ENCODE measurements at regions not wholly inside any gene's neighbourhood (a gene's known extent, or its start where the extent isn't known, plus 50 kb on each side); places are given as distances from the start of the nearest gene placed in this dataset.
"Not testable (repeated sequence)": the region's sequence is repeated elsewhere in the genome, so short reads cannot be mapped to it uniquely, and the experiment has no call there.

GRCh38 chr15:66997212-66997611 lies 68.2 kb upstream of the SMAD3 start:
- DNase-seq = no peak
- TF ChIP-seq POLR2AphosphoS5 (IDR thresholded peaks at IDR 0.05) (no peak), EP300 (IDR thresholded peaks at IDR 0.05) (no peak), CTCF (IDR thresholded peaks at IDR 0.05) (no peak), POLR2A (IDR thresholded peaks at IDR 0.05) (no peak)
- H3K9me3 ChIP-seq = no peaks in the 10 kb centered on the region
- H3K4me1 ChIP-seq = no peaks in the 10 kb centered on the region
- no peak overlapping the region for H3K27ac ChIP-seq
- WGBS, 2 donors = 74 to 83% methylated on average over 3 of the region's 3 CpGs
- H3K27me3 ChIP-seq = no peaks in the 10 kb centered on the region
- no peak overlapping the region for H3K4me3 ChIP-seq
- no peaks in the 10 kb centered on the region for H3K36me3 ChIP-seq
- no peak for ATAC-seq (ENCODE audit: low FRiP score in 2 of 2)

- WGBS, 2 donors = 96 to 100% methylated on average over 1 of the region's 1 CpG
- H3K4me1 ChIP-seq; ATAC-seq (ENCODE audit: low FRiP score in 2 of 2); H3K4me3 ChIP-seq; H3K9me3 ChIP-seq; DNase-seq; H3K27ac ChIP-seq; H3K36me3 ChIP-seq; H3K27me3 ChIP-seq: not testable (repeated sequence)
Measured at GRCh38 chr15:66998234-66998633, 67.2 kb upstream of the SMAD3 start.

- Histone ChIP-seq H3K27me3 (no peaks in the 10 kb centered on the region), H3K4me3 (no peak overlapping the region), H3K9me3 (no peaks in the 10 kb centered on the region), H3K27ac (no peak overlapping the region), H3K36me3 (no peaks in the 10 kb centered on the region), H3K4me1 (no peaks in the 10 kb centered on the region)
- DNase-seq (no peak), ATAC-seq (ENCODE audit: low FRiP score in 2 of 2) (no peak)
- 70 to 74% methylated on average over 1 of the region's 1 CpG for WGBS, 2 donors
- TF ChIP-seq POLR2AphosphoS5 (IDR thresholded peaks at IDR 0.05) = no peak
- no peak for TF ChIP-seq EP300 (IDR thresholded peaks at IDR 0.05)
- TF ChIP-seq POLR2A (IDR thresholded peaks at IDR 0.05) = no peak
- TF ChIP-seq CTCF (IDR thresholded peaks at IDR 0.05) = no peak
Measured at GRCh38 chr15:66999046-66999968, 66.1 kb upstream of the SMAD3 start.

- no peak for TF ChIP-seq CTCF (IDR thresholded peaks at IDR 0.05)
- no peak for TF ChIP-seq POLR2A (IDR thresholded peaks at IDR 0.05)
- no peak for TF ChIP-seq POLR2AphosphoS5 (IDR thresholded peaks at IDR 0.05)
- TF ChIP-seq EP300 (IDR thresholded peaks at IDR 0.05) = no peak
- Histone ChIP-seq H3K4me3 (no peak overlapping the region), H3K27me3 (no peaks in the 10 kb centered on the region), H3K27ac (no peak overlapping the region), H3K4me1 (no peaks in the 10 kb centered on the region), H3K36me3 (no peaks in the 10 kb centered on the region), H3K9me3 (no peaks in the 10 kb centered on the region)
- ATAC-seq (ENCODE audit: low FRiP score in 2 of 2) = no peak
- peak in 1 of 2 donors; percentile 57 for DNase-seq
- 88 to 95% methylated on average over 14 of the region's 14 CpGs for WGBS, 2 donors
Measured at GRCh38 chr15:67000896-67001295, 64.5 kb upstream of the SMAD3 start.

GRCh38 chr15:67002368-67002767 lies 63.0 kb upstream of the SMAD3 start:
- H3K27ac ChIP-seq = no peak overlapping the region
- DNase-seq (no peak), ATAC-seq (ENCODE audit: low FRiP score in 2 of 2) (no peak)
- TF ChIP-seq POLR2AphosphoS5 (IDR thresholded peaks at IDR 0.05) (no peak), CTCF (IDR thresholded peaks at IDR 0.05) (no peak), POLR2A (IDR thresholded peaks at IDR 0.05) (no peak), EP300 (IDR thresholded peaks at IDR 0.05) (no peak)
- H3K4me1 ChIP-seq = no peaks in the 10 kb centered on the region
- no peaks in the 10 kb centered on the region for H3K27me3 ChIP-seq
- no peaks in the 10 kb centered on the region for H3K9me3 ChIP-seq
- no peaks in the 10 kb centered on the region for H3K36me3 ChIP-seq
- H3K4me3 ChIP-seq = no peak overlapping the region

Measured in upper lobe of left lung (tissue), 6 donors.